OCI-LY1 (cell line): ENCODE measurements at regions not wholly inside any gene's neighbourhood (a gene's known extent, or its start where the extent isn't known, plus 50 kb on each side); places are given as distances from the start of the nearest gene placed in this dataset.

Source experiments
- CTCF ChIP-seq: fragments of 200-600 bp; sonication (generic), shearing (Covaris generic); IDR thresholded peaks from 2 replicates; pipeline ENCODE4 v1.5.1; 2017; ENCODE audit warnings: mild to moderate bottlenecking, antibody characterized with exemption, low read length, moderate library complexity, mixed read lengths
- EZH2 ChIP-seq: fragments of 200-600 bp; sonication (generic), shearing (Covaris generic); IDR thresholded peaks from 2 replicates; pipeline ENCODE4 v1.8.0; 2017; ENCODE audit warnings: borderline replicate concordance, mixed run types, mild to moderate bottlenecking, antibody characterized with exemption, low read length, moderate library complexity, mixed read lengths

GRCh38 chr2:67065046-67065445 is 332.1 kb upstream of the ETAA1 start:
- TF ChIP-seq EZH2 = no peak
- TF ChIP-seq CTCF = no peak
